ENCODE measurements at regions not wholly inside any gene's neighbourhood (a gene's known extent, or its start where the extent isn't known, plus 50 kb on each side); places are given as distances from the start of the nearest gene placed in this dataset.
"Not testable (repeated sequence)": the region's sequence is repeated elsewhere in the genome, so short reads cannot be mapped to it uniquely, and the experiment has no call there.

DNA sequence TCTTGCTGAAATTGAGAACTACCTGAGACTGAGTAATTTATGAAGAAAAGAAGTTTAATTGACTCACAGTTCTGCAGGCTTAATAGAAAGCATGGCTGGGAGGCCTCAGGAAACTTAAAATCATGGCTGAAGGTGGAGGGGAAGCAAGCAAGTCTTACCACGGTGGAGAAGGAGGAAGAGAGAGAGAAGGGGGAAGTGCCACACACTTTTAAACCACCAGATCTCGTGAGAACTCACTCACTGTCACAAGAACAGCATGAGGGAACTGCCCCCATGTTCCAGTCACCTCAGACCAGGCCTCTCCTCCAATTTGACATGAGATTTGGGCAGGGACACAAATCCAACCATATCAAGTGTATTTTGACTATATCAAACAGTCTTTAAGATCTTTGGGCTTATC is 668.3 kb downstream of the SLCO4C1 start:
- TF ChIP-seq, protein P1, sequence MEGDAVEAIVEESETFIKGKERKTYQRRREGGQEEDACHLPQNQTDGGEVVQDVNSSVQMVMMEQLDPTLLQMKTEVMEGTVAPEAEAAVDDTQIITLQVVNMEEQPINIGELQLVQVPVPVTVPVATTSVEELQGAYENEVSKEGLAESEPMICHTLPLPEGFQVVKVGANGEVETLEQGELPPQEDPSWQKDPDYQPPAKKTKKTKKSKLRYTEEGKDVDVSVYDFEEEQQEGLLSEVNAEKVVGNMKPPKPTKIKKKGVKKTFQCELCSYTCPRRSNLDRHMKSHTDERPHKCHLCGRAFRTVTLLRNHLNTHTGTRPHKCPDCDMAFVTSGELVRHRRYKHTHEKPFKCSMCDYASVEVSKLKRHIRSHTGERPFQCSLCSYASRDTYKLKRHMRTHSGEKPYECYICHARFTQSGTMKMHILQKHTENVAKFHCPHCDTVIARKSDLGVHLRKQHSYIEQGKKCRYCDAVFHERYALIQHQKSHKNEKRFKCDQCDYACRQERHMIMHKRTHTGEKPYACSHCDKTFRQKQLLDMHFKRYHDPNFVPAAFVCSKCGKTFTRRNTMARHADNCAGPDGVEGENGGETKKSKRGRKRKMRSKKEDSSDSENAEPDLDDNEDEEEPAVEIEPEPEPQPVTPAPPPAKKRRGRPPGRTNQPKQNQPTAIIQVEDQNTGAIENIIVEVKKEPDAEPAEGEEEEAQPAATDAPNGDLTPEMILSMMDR (IDR thresholded peaks at IDR 0.05) = not testable (repeated sequence)
- not testable (repeated sequence) for TF ChIP-seq POLR2A (IDR thresholded peaks at IDR 0.05)
